ENCODE measurements at regions not wholly inside any gene's neighbourhood (a gene's known extent, or its start where the extent isn't known, plus 50 kb on each side); places are given as distances from the start of the nearest gene placed in this dataset.

DNA sequence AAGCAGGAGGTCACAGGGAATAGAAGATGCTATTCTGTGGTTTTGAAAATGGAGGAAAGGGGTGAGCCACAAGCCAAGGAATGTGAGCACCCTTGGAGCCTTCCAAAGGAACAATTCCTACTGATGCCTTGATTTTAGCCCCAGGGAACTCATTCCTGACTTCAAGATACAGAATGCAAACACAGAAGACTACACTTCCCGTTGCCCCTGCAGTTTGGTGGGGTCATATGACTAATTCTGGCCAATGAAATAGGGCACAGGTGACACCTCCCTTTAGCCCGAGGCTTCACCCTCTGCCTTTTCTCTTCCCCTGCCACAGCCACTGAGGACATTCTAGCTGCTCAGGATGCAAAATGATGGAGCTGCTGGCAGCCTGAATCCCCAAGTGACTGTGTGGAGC is 126.1 kb downstream of the INHBB start:
- H3K4me3 ChIP-seq (ENCODE audit: low read depth, low read length) = no peak overlapping the region
- TF ChIP-seq, protein P1, sequence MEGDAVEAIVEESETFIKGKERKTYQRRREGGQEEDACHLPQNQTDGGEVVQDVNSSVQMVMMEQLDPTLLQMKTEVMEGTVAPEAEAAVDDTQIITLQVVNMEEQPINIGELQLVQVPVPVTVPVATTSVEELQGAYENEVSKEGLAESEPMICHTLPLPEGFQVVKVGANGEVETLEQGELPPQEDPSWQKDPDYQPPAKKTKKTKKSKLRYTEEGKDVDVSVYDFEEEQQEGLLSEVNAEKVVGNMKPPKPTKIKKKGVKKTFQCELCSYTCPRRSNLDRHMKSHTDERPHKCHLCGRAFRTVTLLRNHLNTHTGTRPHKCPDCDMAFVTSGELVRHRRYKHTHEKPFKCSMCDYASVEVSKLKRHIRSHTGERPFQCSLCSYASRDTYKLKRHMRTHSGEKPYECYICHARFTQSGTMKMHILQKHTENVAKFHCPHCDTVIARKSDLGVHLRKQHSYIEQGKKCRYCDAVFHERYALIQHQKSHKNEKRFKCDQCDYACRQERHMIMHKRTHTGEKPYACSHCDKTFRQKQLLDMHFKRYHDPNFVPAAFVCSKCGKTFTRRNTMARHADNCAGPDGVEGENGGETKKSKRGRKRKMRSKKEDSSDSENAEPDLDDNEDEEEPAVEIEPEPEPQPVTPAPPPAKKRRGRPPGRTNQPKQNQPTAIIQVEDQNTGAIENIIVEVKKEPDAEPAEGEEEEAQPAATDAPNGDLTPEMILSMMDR (IDR thresholded peaks at IDR 0.05; ENCODE audit: low read depth, low read length) = no peak
- in situ Hi-C loops (cut with HindIII; ENCODE audit: low sequenced_read_pairs) = no loop called here
- no peak for DNase-seq (ENCODE audit: low read depth, low spot score)

DNA sequence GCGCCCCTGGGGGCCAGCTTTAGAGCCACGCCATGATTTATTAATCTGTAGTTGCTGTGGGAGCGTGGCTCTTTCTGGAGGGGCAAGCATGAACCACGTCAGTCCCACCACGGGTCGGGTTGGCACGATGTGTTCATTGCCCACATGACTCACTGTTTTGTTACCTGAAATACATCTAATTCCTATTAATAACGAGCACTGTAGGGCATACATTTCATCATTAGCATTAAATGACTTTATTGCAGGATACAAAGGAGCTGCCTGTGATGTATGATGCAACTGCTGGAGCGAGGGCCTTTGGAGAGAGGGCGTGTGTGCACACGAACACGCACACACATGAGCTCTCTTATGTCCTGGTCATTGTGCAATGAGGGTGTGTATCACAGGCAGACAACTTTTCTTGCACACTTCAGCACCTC is 127.0 kb downstream of the INHBB start:
- in situ Hi-C loops (cut with HindIII; ENCODE audit: low sequenced_read_pairs) = no loop called here
- TF ChIP-seq, protein P1 (IDR thresholded peaks at IDR 0.05; ENCODE audit: low read depth, low read length) = no peak
- DNase-seq (ENCODE audit: low read depth, low spot score) = no peak
- H3K4me3 ChIP-seq (ENCODE audit: low read depth, low read length) = no peak overlapping the region

DNA sequence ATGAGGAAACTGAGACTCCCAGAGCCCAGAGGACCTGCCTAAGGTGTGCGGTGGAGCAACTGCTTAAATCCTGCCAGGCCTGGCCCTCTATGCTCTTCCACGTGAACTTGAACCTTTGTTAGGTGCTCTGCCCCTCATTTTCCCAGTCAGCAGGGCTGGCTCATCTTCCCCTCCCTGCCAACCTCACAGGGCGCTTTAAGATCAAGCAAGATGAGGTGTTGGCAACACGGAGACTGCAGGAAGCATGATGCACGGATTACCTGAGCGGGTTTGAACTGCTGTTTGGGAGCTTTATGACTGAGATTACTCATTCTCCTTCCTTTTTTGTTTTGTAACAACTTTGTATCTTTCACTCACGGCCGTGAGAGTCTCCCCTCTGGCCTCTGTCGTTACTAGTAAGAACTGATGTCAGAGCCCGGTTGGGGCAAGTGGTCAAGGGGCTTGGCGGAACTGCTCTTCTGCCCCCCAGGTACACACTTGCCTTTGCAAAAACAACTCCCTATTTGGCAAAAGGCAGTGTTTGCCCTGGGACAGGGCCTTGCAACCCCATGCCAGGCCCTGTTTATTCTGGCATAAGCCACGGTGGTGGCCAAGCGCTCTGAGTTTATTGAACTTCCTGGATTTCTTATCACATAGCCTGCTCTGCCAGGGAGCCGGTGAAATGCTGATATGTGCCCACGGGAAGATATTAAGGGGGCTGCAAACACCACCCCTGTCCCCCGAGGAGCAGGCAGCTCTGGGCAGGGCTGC is 127.8 kb downstream of the INHBB start:
- TF ChIP-seq, protein P1 (IDR thresholded peaks at IDR 0.05; ENCODE audit: low read depth, low read length) = no peak
- in situ Hi-C loops (cut with HindIII; ENCODE audit: low sequenced_read_pairs) = no loop called here
- no peak overlapping the region for H3K4me3 ChIP-seq (ENCODE audit: low read depth, low read length)
- no peak for DNase-seq (ENCODE audit: low read depth, low spot score)

- DNase-seq (ENCODE audit: low read depth, low spot score) = no peak
- TF ChIP-seq, protein P1 (IDR thresholded peaks at IDR 0.05; ENCODE audit: low read depth, low read length) = no peak
- H3K4me3 ChIP-seq (ENCODE audit: low read depth, low read length) = no peak overlapping the region
- in situ Hi-C loops (cut with HindIII; ENCODE audit: low sequenced_read_pairs) = no loop called here
Measured at GRCh38 chr2:120474486-120474885, 128.6 kb downstream of the INHBB start.

DNA sequence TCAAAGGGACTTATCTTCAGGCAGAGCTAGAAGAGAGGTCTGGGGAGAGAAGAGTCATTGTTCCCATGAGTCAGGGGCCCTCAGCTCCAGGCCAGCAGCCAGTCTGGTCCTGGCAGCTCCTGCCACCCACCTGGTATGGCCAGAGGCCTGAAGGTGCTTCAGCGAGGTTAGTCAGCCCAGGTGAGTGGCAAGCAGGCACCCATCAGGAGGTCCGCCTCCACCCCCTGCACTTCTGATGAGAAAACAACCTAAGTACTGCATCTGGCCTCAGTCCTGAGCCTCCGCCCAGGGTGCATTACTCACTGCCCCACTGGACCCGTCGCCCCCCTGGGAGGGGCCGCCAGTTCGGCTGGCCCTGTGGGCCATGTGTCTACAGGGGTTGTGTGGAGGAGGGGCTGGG is 130.2 kb downstream of the INHBB start:
- in situ Hi-C loops (cut with HindIII; ENCODE audit: low sequenced_read_pairs) = no loop called here
- no peak overlapping the region for H3K4me3 ChIP-seq (ENCODE audit: low read depth, low read length)
- DNase-seq (ENCODE audit: low read depth, low spot score) = no peak
- TF ChIP-seq, protein P1 (IDR thresholded peaks at IDR 0.05; ENCODE audit: low read depth, low read length) = no peak

DNA sequence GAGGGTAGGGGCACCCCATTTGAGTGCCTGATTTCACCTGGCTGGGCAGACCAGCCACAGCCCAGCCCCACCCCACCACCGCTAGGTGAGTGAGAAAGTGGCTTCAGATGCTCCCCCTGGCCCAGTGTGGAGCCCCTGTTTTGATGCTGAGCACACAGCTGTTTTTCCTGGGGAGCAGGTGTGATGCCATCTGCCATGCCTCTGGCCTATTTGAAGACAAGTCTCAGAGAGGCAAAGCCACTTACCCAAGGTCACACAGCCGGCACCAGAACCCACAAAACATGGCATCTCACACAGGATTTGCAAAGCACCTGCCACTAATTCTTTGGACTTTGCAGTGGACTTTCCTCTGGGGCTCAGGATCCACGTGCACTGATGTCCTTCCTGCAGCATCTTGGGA is 131.3 kb downstream of the INHBB start:
- TF ChIP-seq, protein P1 (IDR thresholded peaks at IDR 0.05; ENCODE audit: low read depth, low read length) = no peak
- no peak for DNase-seq (ENCODE audit: low read depth, low spot score)
- H3K4me3 ChIP-seq (ENCODE audit: low read depth, low read length) = no peak overlapping the region
- in situ Hi-C loops (cut with HindIII; ENCODE audit: low sequenced_read_pairs) = no loop called here

Data from astrocyte of the spinal cord (primary cell).